HS-27A (cell line): ENCODE measurements at regions not wholly inside any gene's neighbourhood (a gene's known extent, or its start where the extent isn't known, plus 50 kb on each side); places are given as distances from the start of the nearest gene placed in this dataset.
A peak's percentile ranks its signal among the peaks of the same experiment; 100 is the strongest.
"Not testable (repeated sequence)": the region's sequence is repeated elsewhere in the genome, so short reads cannot be mapped to it uniquely, and the experiment has no call there.

ENCODE experiments used
- DNase-seq: peaks from one replicate; pipeline ENCODE4 v3.0.0-alpha.2; 2012; ENCODE audit warnings: low read depth, missing footprints

DNA sequence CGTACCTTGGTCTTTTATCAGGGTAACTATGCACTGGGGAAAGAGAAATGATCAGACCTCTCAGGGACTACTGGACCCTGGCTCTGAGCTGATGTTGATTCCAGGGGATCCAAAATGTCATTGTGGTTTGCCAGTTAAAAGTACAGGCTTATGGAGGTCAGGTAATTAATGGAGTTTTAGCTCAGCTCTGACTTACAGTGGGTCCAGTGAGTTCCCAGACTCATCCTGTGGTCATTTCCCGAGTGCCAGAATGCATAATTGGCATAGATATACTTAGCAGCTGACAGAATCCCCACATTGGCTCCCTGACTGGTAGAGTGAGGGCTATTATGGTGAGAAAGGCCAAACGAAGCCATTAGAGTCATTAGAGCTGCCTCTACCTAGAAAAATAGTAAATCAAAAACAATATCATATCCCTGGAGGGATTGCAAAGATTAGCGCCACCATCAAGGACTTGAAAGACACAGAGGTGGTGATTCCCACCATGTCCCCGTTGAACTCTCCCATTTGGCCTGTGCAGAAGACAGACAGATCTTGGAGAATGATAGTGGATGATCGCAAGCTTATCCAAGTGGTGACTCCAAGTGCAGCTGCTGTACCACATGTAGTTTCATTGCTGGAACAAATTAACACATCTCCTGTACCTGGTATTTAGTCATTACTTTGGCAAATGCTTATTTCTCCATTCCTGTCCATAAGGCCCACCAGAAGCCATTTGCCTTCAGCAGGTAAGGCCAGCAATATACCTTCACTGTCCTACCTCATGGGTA is 152.4 kb downstream of the THBS2 start:
- DNase-seq, result no peak

DNA sequence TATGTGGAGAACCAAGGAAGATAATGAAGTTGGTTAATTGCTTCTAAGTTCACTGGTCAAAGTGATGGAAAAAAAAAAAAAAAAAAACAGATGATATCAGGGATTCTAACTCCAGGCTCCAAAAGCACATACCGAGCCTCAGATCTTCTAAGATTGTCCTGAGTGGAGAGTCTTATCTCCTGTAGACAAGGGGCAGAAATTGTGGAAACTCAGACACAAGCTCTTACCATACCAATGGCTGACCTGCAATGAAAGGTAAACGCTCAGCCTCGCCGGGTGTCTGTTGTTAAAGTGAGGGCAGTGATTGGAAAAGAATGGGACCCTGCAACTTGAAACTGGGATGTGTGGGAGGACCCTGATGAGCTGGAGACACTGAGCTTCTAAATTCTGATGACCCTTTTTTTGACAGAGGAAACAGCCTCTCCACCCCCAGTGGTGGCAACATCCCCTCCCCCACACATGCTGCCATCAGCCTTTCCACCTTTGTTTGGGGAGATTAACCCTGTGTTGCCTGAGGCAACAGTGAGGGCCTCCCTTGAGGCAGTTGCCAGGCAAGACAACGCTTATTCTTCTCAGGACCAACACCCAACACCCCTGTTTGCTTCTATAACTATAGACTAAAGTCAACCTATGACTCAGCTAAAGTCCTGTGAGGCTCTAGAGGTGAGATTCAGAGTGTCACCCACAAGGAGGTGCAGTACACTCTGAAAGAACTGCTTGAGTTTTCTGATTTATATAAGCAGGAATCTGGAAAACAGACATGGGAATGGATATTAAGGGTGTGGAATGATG is 154.0 kb downstream of the THBS2 start:
- DNase-seq, result no peak

GRCh38 chr6:169098651-169099050 is 155.0 kb downstream of the THBS2 start:
- not testable (repeated sequence) for DNase-seq

DNA sequence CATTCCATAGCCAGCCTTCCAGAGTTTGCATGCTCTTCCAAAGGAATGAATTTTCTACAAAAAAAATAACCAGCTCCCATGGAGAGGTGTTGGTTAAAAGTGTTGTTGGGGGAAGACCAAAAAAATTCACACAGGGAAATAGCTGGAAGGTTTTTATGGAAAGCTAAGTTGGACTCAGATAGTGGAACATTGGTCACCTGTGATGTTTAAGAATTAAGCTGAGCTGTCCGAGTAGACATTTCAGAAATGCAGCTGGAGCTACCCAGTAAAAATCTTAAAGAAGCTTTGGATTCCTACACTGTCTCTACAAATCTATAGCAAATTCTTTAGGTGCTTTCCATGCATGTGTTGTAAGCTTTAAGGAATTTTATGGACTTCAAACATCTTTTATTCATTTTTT is 155.5 kb downstream of the THBS2 start:
- no peak for DNase-seq

DNA sequence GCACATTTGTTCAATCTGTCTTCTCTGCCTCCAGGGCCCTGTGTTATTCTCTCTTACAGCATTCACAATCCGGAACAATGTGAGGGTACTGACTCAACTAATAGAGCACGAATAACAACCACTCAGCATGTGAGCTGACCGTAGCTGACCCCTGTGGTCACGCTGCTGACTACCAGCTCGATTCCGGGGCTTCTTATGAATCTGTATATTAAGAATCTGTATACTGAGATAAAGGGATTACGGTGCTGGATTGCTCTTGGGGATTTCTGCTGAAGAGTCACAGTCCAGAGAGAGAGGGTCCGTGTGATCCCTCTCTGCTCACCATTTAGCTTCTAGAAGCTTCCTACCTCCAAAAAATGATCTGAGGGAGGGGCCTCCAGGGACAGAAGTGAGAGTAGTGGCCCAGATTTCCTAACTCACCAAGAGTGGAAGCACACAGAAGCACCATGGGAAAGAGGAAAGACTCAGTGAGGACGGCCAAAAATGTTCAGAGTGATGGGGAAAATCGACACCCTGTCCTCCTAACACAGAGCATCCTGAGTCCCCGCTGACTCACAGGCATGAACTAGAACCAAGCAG is 156.2 kb downstream of the THBS2 start:
- DNase-seq, result peak; percentile 92

- no peak for DNase-seq
Observed at GRCh38 chr6:169096388-169096787, 157.3 kb downstream of the THBS2 start.

- DNase-seq, result no peak
Observed at GRCh38 chr6:169095153-169095552, 158.5 kb downstream of the THBS2 start.

DNA sequence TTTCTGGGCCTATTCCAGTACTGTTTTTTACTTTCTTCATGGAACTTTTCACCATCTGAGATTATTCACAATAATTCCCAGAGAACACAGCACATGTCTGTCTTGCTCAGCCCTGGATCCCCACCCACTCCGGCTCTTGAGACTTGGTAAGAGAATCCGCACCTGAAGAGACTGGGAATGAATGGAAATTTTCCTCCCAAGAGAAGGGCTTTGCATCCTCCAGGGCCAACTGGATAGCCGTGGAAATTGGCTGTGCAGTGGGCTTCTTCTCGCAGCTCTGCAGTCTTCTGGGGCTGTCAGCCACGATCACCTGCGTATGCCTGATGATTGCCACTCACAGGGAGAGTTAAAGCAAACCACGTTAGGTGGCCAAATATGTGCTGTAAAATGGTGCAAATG is 159.1 kb downstream of the THBS2 start:
- no peak for DNase-seq

DNA sequence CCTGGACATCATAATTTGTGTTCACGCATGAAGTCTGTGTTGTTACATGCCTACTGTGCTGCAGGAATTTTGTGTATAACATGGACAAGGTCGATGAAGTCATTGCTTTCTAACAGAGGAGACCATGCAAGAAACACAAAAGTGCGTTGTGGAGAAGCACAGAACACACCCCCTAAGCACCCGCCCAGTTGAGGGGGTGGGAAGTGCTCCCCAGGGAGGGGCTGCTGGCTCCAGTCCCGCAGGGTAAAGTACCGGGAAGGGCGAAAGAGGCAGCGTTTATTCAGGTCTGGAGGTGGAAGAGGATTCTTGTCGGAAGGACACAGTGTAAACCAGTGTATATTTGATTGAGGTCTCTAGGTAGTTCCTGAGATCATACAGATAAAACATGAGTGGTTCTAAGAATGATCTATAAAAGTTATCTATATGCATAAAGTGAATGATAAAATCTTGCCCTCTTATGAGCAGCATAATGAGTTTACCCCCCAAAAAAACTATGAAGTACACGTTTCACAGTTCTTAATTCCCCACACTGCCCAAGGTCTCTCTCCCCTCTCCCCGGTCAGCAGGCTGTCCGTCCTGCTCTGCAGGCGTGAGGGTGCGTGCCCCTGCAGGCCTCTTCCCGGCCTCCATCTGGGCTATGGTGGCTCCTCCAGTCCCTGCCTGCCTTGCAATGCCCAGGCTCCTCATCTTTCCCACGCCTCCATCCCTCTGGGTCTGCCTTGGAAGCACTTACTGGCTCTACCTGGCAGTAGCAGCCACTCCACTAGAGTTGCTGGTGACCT is 159.7 kb downstream of the THBS2 start:
- no peak for DNase-seq

GRCh38 chr6:169093066-169093723 is 160.5 kb downstream of the THBS2 start:
- no peak for DNase-seq

GRCh38 chr6:169092375-169092774 is 161.3 kb downstream of the THBS2 start:
- no peak for DNase-seq

DNA sequence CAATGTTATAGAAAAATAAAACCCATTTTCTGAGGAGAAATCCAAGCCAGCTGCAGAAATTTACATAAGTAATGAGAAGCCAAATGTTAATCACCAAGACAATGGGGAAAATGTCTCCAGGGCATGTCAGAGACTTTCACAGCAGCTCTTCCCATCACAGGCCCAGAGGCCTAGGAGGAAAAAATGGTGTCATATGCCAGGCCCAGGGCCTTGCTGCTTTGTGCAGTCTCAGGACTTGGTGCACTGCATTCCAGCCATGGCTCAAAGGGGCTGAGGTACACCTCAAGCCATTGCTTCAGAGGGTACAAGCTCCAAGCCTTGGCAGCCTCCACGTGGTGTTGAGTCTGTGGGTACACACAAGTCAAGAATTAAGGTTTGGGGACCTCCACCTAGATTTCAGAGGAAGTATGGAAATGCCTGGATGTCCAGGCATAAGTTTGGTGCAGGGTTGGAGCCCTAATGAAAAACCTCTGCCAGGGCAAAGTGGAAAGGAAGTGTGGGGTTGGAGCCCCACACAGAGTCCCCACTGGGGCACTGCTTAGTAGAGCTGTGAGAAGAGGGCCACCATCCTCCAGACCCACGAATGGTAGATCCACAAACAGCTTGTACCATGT is 163.0 kb downstream of the THBS2 start:
- not testable (repeated sequence) for DNase-seq

GRCh38 chr6:169088762-169089161 is 164.9 kb downstream of the THBS2 start:
- no peak for DNase-seq

DNA sequence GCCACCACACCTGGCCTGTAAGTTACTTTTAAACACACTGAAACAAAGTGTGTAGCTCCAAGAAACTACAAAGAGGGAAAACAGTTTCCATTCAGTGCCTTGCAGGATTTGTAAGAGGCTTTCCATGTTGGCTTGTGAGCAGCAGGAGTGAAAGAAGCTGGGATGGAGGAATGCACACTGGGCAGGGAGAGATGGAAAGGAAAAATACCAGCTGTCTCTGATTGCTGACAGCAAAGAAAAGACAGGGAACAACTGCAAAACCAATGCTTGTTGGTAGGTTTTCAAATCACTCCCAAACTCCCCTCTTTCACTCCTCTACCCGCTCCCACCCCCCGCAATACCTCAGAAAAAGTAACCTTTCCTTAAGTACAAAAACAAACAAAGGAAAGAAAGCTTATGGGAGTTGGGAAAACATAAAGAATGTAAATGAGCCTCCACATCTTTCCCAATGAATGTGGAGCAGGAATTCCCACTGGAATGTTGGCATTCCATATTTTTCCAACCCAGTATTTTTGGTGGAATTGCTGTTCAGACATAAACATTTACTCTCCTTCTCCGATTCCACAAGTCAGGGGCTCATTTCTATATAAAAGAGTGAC is 166.1 kb downstream of the THBS2 start:
- no peak for DNase-seq

DNA sequence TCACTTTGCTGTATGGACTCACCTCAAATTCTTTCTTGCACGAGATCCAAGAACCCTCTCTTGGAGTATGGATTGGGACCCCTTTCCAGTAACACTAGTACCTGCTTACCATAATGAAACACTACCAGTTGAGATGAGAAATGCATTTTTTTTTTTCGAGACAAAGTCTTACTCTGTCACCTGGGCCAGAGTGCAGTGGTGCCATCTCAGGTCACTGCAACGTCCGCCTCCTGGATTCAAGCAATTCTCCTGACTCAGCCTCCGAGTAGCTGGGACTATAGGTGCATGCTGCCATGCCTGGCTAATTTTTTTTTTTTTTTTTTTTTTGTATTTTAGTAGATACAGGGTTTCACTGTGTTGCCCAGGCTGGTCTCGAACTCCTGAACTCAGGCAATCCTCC is 167.0 kb downstream of the THBS2 start:
- DNase-seq, result not testable (repeated sequence)

DNA sequence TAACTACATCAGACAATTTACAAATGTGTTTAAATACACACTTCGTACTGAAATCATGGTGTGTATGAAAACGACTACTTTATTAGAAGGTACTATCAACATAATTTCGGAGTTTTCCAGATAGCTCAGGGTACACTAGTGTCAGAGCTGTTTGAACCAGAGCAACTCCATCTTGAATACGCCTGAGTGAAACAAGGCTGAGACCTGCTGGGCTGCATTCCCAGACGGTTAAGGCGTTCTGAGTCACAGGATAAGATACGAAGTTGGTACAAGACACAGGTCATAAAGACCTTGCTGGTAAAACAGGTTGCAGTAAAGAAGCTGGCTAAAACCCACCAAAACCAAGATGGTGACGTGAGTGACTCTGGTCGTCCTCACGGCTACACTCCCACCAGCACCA is 167.6 kb downstream of the THBS2 start:
- DNase-seq, result no peak

- DNase-seq, result no peak
Observed at GRCh38 chr6:169085466-169085865, 168.2 kb downstream of the THBS2 start.

DNA sequence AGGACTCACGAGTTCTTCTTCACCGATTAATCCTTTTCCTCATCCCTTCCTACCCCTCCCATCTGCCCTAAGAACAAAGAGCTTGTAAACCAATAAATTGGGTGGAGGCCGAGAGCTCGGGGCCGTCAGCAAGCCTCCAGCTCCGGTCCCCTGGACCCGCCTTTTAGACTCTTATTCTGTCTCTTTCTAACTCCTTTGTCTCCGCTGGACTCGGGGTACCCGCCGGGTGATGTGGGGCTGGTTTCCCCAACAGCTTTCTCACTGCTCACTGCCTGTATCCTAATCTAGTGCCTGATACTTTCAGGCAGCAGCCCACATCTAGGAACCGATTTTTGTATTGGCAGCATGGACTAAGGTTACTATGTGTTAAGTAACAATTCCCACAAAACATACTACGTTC is 169.1 kb downstream of the THBS2 start:
- DNase-seq, result not testable (repeated sequence)

DNA sequence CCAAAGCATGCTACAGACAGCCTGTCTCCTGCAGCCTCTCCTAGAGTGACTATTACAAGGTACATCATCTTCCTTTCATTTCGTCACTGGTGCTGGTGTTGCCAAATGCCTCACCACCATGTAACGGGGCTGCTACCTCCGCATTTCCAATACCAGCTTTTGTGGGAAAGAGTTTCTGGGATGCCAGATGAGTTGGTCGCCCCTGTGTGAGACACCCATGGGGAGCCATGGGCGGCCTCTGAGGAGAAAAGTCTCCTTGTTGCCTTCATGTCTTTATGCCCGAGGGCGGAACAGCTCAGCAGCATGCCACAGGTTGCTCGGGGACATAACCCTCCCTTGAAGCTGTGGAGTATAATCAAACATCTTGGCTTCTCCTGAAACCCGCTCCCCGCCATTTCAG is 169.6 kb downstream of the THBS2 start:
- DNase-seq, result no peak

GRCh38 chr6:169083508-169083874 is 170.2 kb downstream of the THBS2 start:
- no peak for DNase-seq
